Inflammatory macrophage (primary cell): ENCODE measurements at regions not wholly inside any gene's neighbourhood (a gene's known extent, or its start where the extent isn't known, plus 50 kb on each side); places are given as distances from the start of the nearest gene placed in this dataset.
"Not testable (repeated sequence)": the region's sequence is repeated elsewhere in the genome, so short reads cannot be mapped to it uniquely, and the experiment has no call there.

Source experiments
- DNase-seq, 2 donors: peaks; one replicate each; pipeline ENCODE4 v3.0.0-alpha.2; 2020 to 2022

GRCh38 chr7:10720042-10720441 lies 253.6 kb upstream of the PHF14 start:
- no peak for DNase-seq

DNA sequence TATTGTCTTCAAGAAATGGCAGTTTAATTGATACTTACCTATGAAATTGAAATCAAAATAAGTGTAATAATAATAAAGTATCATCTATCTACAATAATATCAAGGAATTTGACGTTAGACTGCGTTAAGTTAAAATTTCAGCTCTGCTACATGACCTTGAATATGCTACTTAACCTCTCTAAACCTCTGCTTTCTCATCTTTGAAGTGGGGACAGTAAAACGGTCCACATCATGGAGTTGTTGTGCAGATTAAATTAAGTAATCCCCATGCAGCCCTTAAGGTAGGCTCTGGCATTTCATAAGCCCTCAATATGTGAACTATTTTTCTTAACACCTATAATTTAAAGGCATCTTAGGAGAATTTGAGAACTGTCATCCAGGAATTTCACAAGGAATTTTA lies 252.4 kb upstream of the PHF14 start:
- DNase-seq = no peak

- no peak for DNase-seq
These were observed 249.8 kb upstream of the PHF14 start for GRCh38 chr7:10723832-10724231.

- no peak for DNase-seq
These were observed 249.2 kb upstream of the PHF14 start for GRCh38 chr7:10724449-10724848.

GRCh38 chr7:10727636-10728035 lies 246.0 kb upstream of the PHF14 start:
- DNase-seq = no peak

DNA sequence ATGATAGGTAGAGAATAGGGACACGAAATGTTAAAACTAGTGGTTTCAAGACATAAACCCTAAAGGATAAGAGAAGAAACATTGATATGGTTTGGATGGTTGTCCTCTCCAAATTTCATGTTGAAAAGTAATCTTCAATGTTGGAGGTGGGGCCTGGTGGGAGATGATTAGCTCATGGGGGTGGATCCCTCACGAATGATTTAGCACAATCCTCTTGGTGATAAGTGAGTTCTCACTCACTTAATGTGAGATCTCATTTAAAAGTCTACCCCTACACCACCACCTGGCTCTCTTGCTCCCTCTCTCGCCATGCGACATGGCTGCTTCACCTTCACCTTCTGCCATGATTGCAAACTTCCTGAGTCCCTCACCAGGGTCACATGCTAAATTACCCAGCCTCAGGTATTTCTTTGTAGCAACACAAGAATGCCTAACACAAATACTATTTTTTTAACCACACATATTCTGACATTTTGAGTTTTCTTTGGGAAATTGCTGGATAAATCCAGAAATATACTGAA lies 242.4 kb upstream of the PHF14 start:
- no peak for DNase-seq

- DNase-seq = no peak
These were observed 239.9 kb upstream of the PHF14 start for GRCh38 chr7:10733747-10734146.

DNA sequence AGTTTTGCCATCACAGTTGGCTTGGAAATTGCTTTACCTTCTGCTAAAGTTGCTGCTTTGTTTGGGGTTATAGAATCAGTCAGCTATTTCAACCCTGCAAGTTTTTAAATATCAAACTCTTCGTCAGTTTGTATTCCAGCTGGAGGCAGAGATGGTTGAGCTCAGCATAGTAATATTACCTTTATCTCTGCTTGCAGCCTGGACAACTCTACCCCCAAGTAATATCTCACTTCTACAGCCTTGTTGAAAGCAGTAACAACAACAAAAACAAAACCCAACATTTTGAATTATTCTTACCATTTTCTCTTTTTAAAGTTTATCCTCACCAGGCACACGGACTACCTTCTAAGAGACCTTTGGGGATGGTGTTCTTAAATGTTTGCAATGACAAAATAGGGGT lies 239.1 kb upstream of the PHF14 start:
- no peak for DNase-seq

- no peak for DNase-seq
These were observed 234.3 kb upstream of the PHF14 start for GRCh38 chr7:10739401-10739800.

DNA sequence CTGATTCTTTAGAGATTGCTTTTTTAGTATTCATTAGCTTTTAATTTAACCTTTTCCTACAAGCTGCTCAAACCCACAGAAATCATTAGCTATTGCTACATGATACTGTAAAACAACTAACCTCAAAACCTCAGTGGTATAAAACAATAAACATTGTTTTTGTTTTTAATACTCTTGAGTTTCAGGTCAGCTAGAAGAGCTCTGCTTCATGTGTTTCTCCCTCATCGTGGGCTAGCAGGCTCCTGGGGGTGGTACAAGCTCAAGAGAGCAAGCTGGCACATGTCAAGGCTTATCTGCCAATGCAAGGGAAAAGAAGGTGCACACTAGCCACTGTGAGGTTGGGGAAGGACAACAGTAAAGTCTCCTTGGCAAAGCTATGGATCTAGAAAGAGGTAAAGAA lies 232.9 kb upstream of the PHF14 start:
- DNase-seq = no peak

- no peak for DNase-seq
These were observed 216.7 kb upstream of the PHF14 start for GRCh38 chr7:10756981-10757380.

- DNase-seq = no peak
These were observed 214.6 kb upstream of the PHF14 start for GRCh38 chr7:10759120-10759519.

GRCh38 chr7:10767771-10768170 lies 205.9 kb upstream of the PHF14 start:
- no peak for DNase-seq

DNA sequence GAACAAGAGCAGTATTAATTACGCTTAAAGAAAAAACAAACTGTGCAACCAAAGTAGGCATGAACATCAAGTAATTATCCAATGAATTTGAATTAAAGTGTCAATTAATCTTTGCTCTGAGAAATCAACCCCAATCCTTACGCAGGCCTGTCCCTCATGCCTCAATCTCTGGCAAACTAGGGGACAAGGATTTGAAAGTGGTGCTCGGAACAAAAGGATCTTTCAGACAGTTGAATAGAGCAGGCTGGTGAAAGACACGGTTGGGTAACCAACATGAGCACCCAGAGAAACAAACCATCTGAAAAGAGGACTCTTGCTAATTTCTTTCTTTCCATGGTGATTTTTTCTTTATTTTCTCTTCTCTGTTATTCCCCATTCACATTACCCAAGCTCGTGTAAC lies 203.5 kb upstream of the PHF14 start:
- DNase-seq = no peak

- no peak for DNase-seq
These were observed 200.2 kb upstream of the PHF14 start for GRCh38 chr7:10773430-10773829.

DNA sequence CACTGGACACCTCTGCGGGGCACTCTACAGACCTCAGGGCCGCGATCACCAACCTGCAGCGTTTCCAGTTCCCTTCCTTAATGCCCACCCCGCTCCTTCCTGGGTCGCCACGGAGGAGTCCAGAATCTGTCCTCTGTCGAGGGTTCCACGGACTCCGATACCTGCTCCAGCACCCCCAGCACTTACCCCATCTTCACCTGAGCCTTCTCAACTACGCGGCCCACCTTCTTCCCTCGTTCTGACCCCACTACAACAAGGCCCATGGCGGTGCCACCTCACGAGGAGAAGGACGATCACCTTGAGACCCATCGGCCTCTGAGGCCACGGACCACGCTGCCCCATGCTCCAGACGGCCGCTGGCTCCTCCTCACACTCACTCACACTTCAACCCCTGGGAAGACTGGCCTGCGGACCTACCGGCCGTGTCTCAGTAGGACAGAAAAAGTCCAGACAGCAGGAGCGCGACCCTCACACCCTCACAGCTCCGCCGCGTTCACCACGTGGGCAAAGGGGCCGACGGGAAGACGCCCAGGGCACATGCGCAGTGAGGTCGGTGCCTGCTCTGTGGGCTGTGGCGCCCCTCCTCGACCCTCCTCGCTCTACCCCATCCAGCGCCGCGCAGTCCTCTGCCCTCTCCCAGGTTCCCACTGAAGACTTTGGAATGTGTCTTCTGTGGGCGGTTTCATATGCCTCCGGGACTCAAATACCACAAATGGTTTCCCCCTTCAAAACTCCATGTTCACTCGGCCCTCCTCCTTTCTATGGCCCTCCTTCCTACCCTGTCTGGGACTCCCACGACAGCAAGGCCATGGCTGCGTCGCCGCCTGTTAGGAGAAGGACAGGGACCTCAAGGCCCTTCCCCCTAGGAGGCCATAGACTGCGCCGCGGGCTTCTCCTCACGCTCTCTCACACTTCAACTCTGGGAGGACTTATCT lies 193.9 kb upstream of the PHF14 start:
- no peak for DNase-seq

DNA sequence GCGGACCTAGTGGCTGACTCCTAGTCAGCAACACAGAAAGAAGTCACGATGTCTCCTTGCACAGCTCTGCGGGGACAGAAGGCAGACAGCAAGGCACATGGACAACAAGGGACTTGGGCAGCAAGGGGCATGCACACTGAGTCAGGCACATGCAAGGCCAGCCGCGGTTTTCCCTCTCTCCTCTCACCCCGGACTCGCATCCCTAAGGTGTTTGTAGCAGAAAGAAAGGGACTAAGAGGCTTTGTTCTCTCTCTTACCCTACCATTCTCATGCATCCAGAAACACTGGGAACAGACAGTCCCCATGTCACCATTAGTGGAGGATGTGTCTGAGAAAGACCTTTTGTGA lies 193.3 kb upstream of the PHF14 start:
- no peak for DNase-seq

- DNase-seq = not testable (repeated sequence)
These were observed 186.7 kb upstream of the PHF14 start for GRCh38 chr7:10786976-10787375.

DNA sequence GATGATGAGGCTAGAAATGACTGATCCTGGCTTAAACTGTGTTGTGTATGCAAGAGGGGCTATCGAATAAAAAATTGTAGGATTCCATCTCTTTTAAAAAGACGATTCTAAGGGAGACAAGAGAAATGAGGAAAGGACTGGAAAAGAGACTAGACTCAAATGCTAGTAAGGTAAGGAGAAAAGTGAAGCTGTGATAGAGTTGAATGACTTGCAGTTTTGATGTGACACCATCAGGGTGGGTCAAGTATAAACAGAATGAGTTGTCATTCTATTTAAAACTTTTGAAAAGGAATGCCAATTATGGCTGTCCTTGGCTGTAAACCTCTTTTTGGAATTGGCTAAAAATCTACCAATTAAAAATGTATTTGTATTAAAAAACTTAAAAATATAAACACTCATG lies 184.5 kb upstream of the PHF14 start:
- DNase-seq = no peak

- no peak for DNase-seq
These were observed 182.8 kb upstream of the PHF14 start for GRCh38 chr7:10790910-10791309.

- DNase-seq = no peak
These were observed 179.5 kb upstream of the PHF14 start for GRCh38 chr7:10793995-10794775.

GRCh38 chr7:10797157-10797556 lies 176.5 kb upstream of the PHF14 start:
- no peak for DNase-seq

- no peak for DNase-seq
These were observed 175.6 kb upstream of the PHF14 start for GRCh38 chr7:10798044-10798443.

- DNase-seq = no peak
These were observed 174.2 kb upstream of the PHF14 start for GRCh38 chr7:10799475-10799874.
